Esophagus muscularis mucosa (tissue), 3 donors: ENCODE measurements at regions not wholly inside any gene's neighbourhood (a gene's known extent, or its start where the extent isn't known, plus 50 kb on each side); places are given as distances from the start of the nearest gene placed in this dataset.

Experiments used
- CTCF ChIP-seq, 3 experiments: fragments of 200-600 bp in 2 of 3; fragments of 450-650 bp in 1 of 3; sonication (generic) in 2 of 3; IDR thresholded peaks; one replicate each; pipeline ENCODE4 v1.5.1; 2017 to 2019; ENCODE audit warnings: antibody characterized with exemption in 3 of 3, mild to moderate bottlenecking in 2 of 3, moderate library complexity in 1 of 3
- EP300 ChIP-seq: sonication (generic); formaldehyde crosslinking; IDR thresholded peaks from one replicate; pipeline ENCODE4 v1.6.1; 2017; ENCODE audit warnings: antibody characterized with exemption

- TF ChIP-seq CTCF (IDR thresholded peaks at IDR 0.05) (no peak), EP300 (no peak)
Measured at GRCh38 chr9:79215821-79216220, 355.9 kb upstream of the TLE4 start.
